Mucosa of gallbladder (tissue), 1 donor: ENCODE measurements at regions not wholly inside any gene's neighbourhood (a gene's known extent, or its start where the extent isn't known, plus 50 kb on each side); places are given as distances from the start of the nearest gene placed in this dataset.

Source experiments
- DNase-seq: peaks from one replicate; pipeline ENCODE4 v3.0.0-alpha.2; 2020; ENCODE audit warnings: low spot score
- donor health status: DM: no; HTN: no; CAD: no.

- no peak for DNase-seq
These were observed 125.0 kb upstream of the TLE4 start for GRCh38 chr9:79446523-79447307.

- DNase-seq, result no peak
These were observed 124.5 kb upstream of the TLE4 start for GRCh38 chr9:79447308-79447605.

GRCh38 chr9:79447762-79448161, 124.0 kb upstream of the TLE4 start:
- DNase-seq, result no peak

GRCh38 chr9:79452265-79452664, 119.5 kb upstream of the TLE4 start:
- DNase-seq, result no peak

GRCh38 chr9:79461712-79462111, 110.1 kb upstream of the TLE4 start:
- DNase-seq, result no peak

- no peak for DNase-seq
These were observed 106.6 kb upstream of the TLE4 start for GRCh38 chr9:79465156-79465555.

- DNase-seq, result no peak
These were observed 102.6 kb upstream of the TLE4 start for GRCh38 chr9:79469164-79469563.

- DNase-seq, result no peak
These were observed 100.8 kb upstream of the TLE4 start for GRCh38 chr9:79470954-79471353.

- peak; percentile 63 for DNase-seq
These were observed 99.9 kb upstream of the TLE4 start for GRCh38 chr9:79471580-79472543.

- DNase-seq, result no peak
These were observed 98.1 kb upstream of the TLE4 start for GRCh38 chr9:79473704-79474103.

- no peak for DNase-seq
These were observed 94.4 kb upstream of the TLE4 start for GRCh38 chr9:79477241-79477840.

GRCh38 chr9:79477955-79478771, 93.6 kb upstream of the TLE4 start:
- no peak for DNase-seq

- DNase-seq, result no peak
These were observed 91.1 kb upstream of the TLE4 start for GRCh38 chr9:79480639-79481038.

- DNase-seq, result no peak
These were observed 89.8 kb upstream of the TLE4 start for GRCh38 chr9:79481846-79482477.

GRCh38 chr9:79485258-79485657, 86.5 kb upstream of the TLE4 start:
- no peak for DNase-seq

GRCh38 chr9:79489261-79490000, 82.3 kb upstream of the TLE4 start:
- peak; percentile 41 for DNase-seq

- no peak for DNase-seq
These were observed 81.0 kb upstream of the TLE4 start for GRCh38 chr9:79490657-79491248.

- no peak for DNase-seq
These were observed 79.4 kb upstream of the TLE4 start for GRCh38 chr9:79492092-79493009.
